ENCODE measurements at regions not wholly inside any gene's neighbourhood (a gene's known extent, or its start where the extent isn't known, plus 50 kb on each side); places are given as distances from the start of the nearest gene placed in this dataset.
"Not testable (repeated sequence)": the region's sequence is repeated elsewhere in the genome, so short reads cannot be mapped to it uniquely, and the experiment has no call there.

GRCh38 chr7:89934101-89934500 is 220.2 kb upstream of the STEAP1 start:
- no peak for DNase-seq

- no peak for DNase-seq
Observed at GRCh38 chr7:89943525-89944050, 210.7 kb upstream of the STEAP1 start.

- DNase-seq, result no peak
Observed at GRCh38 chr7:89958525-89959068, 195.7 kb upstream of the STEAP1 start.

GRCh38 chr7:89966067-89966664 is 188.1 kb upstream of the STEAP1 start:
- no peak for DNase-seq

GRCh38 chr7:89975577-89975976 is 178.7 kb upstream of the STEAP1 start:
- DNase-seq, result no peak

- no peak for DNase-seq
Observed at GRCh38 chr7:89987665-89988064, 166.6 kb upstream of the STEAP1 start.

- DNase-seq, result no peak
Observed at GRCh38 chr7:89988074-89988473, 166.2 kb upstream of the STEAP1 start.

- DNase-seq, result no peak
Observed at GRCh38 chr7:89989454-89989853, 164.8 kb upstream of the STEAP1 start.

GRCh38 chr7:89994483-89994882 is 159.8 kb upstream of the STEAP1 start:
- DNase-seq, result no peak

GRCh38 chr7:89998554-89998953 is 155.7 kb upstream of the STEAP1 start:
- DNase-seq, result no peak

GRCh38 chr7:90005836-90006235 is 148.4 kb upstream of the STEAP1 start:
- no peak for DNase-seq

- DNase-seq, result no peak
Observed at GRCh38 chr7:90007001-90007654, 147.1 kb upstream of the STEAP1 start.

GRCh38 chr7:90007831-90008230 is 146.4 kb upstream of the STEAP1 start:
- no peak for DNase-seq

- no peak for DNase-seq
Observed at GRCh38 chr7:90022213-90022612, 132.1 kb upstream of the STEAP1 start.

- DNase-seq, result no peak
Observed at GRCh38 chr7:90025771-90026170, 128.5 kb upstream of the STEAP1 start.

- no peak for DNase-seq
Observed at GRCh38 chr7:90033850-90034249, 120.4 kb upstream of the STEAP1 start.

GRCh38 chr7:90053094-90053493 is 101.2 kb upstream of the STEAP1 start:
- no peak for DNase-seq

GRCh38 chr7:90061077-90061476 is 93.2 kb upstream of the STEAP1 start:
- DNase-seq, result no peak

- no peak for DNase-seq
Observed at GRCh38 chr7:90064370-90064769, 89.9 kb upstream of the STEAP1 start.

- DNase-seq, result no peak
Observed at GRCh38 chr7:90067171-90067570, 87.1 kb upstream of the STEAP1 start.

GRCh38 chr7:90070238-90070637 is 84.0 kb upstream of the STEAP1 start:
- DNase-seq, result not testable (repeated sequence)

- no peak for DNase-seq
Observed at GRCh38 chr7:90078921-90079320, 75.3 kb upstream of the STEAP1 start.

GRCh38 chr7:90081621-90082020 is 72.6 kb upstream of the STEAP1 start:
- DNase-seq, result no peak

- no peak for DNase-seq
Observed at GRCh38 chr7:90092506-90092905, 61.8 kb upstream of the STEAP1 start.

GRCh38 chr7:90094030-90094429 is 60.2 kb upstream of the STEAP1 start:
- no peak for DNase-seq
